BE2C (cell line): ENCODE measurements at regions not wholly inside any gene's neighbourhood (a gene's known extent, or its start where the extent isn't known, plus 50 kb on each side); places are given as distances from the start of the nearest gene placed in this dataset.

Experiments
- DNase-seq: peaks from one replicate; pipeline ENCODE4 v3.0.0-alpha.2; 2020
- H3K27me3 ChIP-seq: fragments of 250-450 bp; sonication (Bioruptor Pico); 2 replicates; pipeline ENCODE4 v1.5.1; 2020; ENCODE audit warnings: mild to moderate bottlenecking
- H3K36me3 ChIP-seq: fragments of 250-450 bp; sonication (Bioruptor Pico); 2 replicates; pipeline ENCODE4 v1.5.1; 2020; ENCODE audit warnings: mild to moderate bottlenecking
- H3K4me1 ChIP-seq: fragments of 250-450 bp; sonication (Bioruptor Pico); 2 replicates; pipeline ENCODE4 v1.5.1; 2020
- H3K4me3 ChIP-seq: 2 replicates; pipeline ENCODE4 v1.5.1; 2011; ENCODE audit warnings: low read depth, low read length
- H3K9me3 ChIP-seq: fragments of 250-450 bp; sonication (Bioruptor Pico); 2 replicates; pipeline ENCODE4 v1.5.1; 2020
- CTCF ChIP-seq: IDR thresholded peaks from 2 replicates; pipeline ENCODE4 v1.5.1; 2012; ENCODE audit warnings: mild to moderate bottlenecking, low read depth, low read length

GRCh38 chr6:166853371-166854325 lies 102.7 kb downstream of the RNASET2 start:
- DNase-seq: no peak
- Histone ChIP-seq H3K4me1 (no peaks in the 10 kb centered on the region), H3K9me3 (no peaks in the 10 kb centered on the region), H3K36me3 (no peaks in the 10 kb centered on the region), H3K27me3 (no peaks in the 10 kb centered on the region), H3K4me3 (no peak overlapping the region)
- TF ChIP-seq CTCF: no peak

GRCh38 chr6:166852451-166852975 lies 103.8 kb downstream of the RNASET2 start:
- Histone ChIP-seq H3K27me3 (no peaks in the 10 kb centered on the region), H3K4me3 (no peak overlapping the region), H3K36me3 (no peaks in the 10 kb centered on the region), H3K9me3 (no peaks in the 10 kb centered on the region), H3K4me1 (no peaks in the 10 kb centered on the region)
- DNase-seq: no peak
- no peak for TF ChIP-seq CTCF

DNA sequence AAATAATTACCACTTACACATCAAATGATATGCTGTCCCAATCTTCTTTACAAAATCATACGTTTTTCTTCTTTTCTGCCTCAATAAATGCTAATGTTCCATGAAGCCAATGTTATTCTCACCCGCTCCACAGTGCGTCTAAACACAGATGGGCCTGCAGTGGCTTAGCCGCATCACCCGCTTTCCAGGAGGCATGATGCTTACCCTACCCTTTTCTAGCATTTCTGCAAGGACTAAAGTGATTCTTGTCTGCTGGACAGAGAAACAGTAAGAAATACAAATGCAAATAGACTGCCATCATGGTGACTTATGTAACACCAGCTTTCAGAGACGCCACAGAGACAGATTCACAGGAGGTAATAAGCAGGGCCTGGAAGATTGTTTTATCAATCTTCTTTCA lies 104.4 kb downstream of the RNASET2 start:
- no peaks in the 10 kb centered on the region for H3K4me1 ChIP-seq
- H3K27me3 ChIP-seq: no peaks in the 10 kb centered on the region
- H3K36me3 ChIP-seq: no peaks in the 10 kb centered on the region
- TF ChIP-seq CTCF: no peak
- no peaks in the 10 kb centered on the region for H3K9me3 ChIP-seq
- DNase-seq: no peak
- H3K4me3 ChIP-seq: no peak overlapping the region

DNA sequence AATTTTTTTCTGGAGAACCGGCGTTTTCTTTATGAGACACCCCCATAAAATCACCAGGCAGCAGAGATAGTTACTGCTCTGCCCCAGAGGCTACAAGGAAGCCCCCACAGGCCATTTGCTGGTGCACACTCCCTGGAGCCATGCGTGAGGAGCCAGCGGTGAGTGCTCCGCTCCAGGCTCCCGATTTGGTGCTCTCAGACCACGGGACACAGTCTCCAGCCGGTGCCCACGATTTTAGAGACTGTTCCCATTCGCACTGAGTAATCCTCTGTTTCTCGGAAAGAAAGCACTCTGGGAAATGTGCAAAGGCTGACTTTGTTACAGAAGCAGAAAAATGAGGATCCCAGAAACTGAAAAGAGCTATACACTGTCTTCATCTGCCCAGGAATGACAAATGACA lies 104.9 kb downstream of the RNASET2 start:
- no peak for TF ChIP-seq CTCF
- H3K36me3 ChIP-seq: no peaks in the 10 kb centered on the region
- H3K27me3 ChIP-seq: no peaks in the 10 kb centered on the region
- DNase-seq: no peak
- H3K4me1 ChIP-seq: no peaks in the 10 kb centered on the region
- H3K4me3 ChIP-seq: no peak overlapping the region
- no peaks in the 10 kb centered on the region for H3K9me3 ChIP-seq

DNA sequence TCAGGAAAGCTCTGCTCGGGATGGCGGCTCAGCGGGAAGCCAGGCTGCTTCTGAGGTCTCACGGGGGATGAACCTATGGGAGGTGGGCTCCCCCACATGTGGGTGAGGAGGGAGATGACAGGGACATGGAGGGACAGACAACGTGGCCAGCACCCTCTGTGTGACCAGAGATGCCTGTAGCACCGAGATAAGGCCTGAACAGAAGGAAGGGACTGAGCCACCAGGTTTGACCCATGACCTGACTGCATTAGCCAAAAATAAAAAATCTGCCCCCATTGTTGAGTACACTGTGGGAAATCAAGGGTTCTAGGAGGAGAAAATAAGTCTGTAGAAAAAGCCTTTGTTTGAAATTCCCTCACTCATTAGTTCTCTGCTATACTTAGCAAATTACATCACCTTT lies 105.7 kb downstream of the RNASET2 start:
- Histone ChIP-seq H3K27me3 (no peaks in the 10 kb centered on the region), H3K4me3 (no peak overlapping the region), H3K9me3 (no peaks in the 10 kb centered on the region), H3K4me1 (no peaks in the 10 kb centered on the region), H3K36me3 (no peaks in the 10 kb centered on the region)
- TF ChIP-seq CTCF: no peak
- no peak for DNase-seq

DNA sequence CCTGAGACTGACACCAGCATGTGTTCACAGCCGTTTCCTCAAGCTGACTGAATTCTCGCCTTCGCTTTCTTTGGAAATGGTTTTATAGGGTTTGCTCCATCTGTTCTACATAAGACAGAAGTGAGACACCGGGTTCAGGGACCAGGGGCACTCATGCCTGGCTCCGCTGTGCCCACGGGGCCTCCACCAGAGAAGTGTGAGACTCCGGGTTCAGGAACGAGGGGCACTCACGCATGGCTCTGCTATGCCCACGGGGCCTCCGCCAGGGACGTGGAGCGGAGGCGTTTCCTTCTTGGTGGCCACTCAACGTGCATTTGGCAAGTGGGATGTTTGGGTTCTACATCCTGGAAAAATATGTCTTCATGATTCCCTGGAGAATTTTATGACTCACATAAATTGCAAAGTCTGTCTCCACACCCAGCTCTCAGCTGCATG lies 106.6 kb downstream of the RNASET2 start:
- DNase-seq: no peak
- TF ChIP-seq CTCF: no peak
- Histone ChIP-seq H3K4me3 (no peak overlapping the region), H3K36me3 (no peaks in the 10 kb centered on the region), H3K9me3 (no peaks in the 10 kb centered on the region), H3K27me3 (no peaks in the 10 kb centered on the region), H3K4me1 (no peaks in the 10 kb centered on the region)
